MCF 10A (cell line): ENCODE measurements at regions not wholly inside any gene's neighbourhood (a gene's known extent, or its start where the extent isn't known, plus 50 kb on each side); places are given as distances from the start of the nearest gene placed in this dataset.
"Not testable (repeated sequence)": the region's sequence is repeated elsewhere in the genome, so short reads cannot be mapped to it uniquely, and the experiment has no call there.

Source experiments
- BruUV-seq: library from RNA; stranded (reverse); fragments of 400-500 nt; replicated peaks from 2 replicates; lab custom pipeline; 2021; lab: Mats Ljungman, UMichigan
- CTCF ChIA-PET: fragments of 300-600 bp; sonication (Branson Sonifier 250); formaldehyde crosslinking; extraction: SDS; loops from one replicate; lab custom pipeline; 2021; ENCODE audit warnings: antibody characterized with exemption, inconsistent platforms; lab: Yijun Ruan, JAX
- POLR2A ChIA-PET: fragments of 300-600, 350-650 bp; sonication (Branson Sonifier 250); formaldehyde crosslinking; extraction: SDS; loops from one replicate; lab custom pipeline; 2020; ENCODE audit warnings: antibody characterized with exemption, inconsistent platforms; lab: Yijun Ruan, JAX
- DNase-seq: peaks from one replicate; pipeline ENCODE4 v3.0.0-alpha.2; 2018; ENCODE audit not compliant: unreplicated experiment
- H3K27ac Mint-ChIP-seq: one replicate; pipeline ENCODE4 v1.8.0; 2022; ENCODE audit warnings: mild to moderate bottlenecking, low read depth, mixed read lengths; ENCODE audit not compliant: unreplicated experiment
- H3K27me3 Mint-ChIP-seq: one replicate; pipeline ENCODE4 v1.8.0; 2022; ENCODE audit warnings: mixed read lengths; ENCODE audit not compliant: insufficient read depth, unreplicated experiment
- H3K36me3 Mint-ChIP-seq: one replicate; pipeline ENCODE4 v1.8.0; 2022; ENCODE audit warnings: mild to moderate bottlenecking, moderate library complexity, mixed read lengths; ENCODE audit not compliant: insufficient read depth, unreplicated experiment
- H3K4me1 Mint-ChIP-seq: one replicate; pipeline ENCODE4 v1.8.0; 2022; ENCODE audit warnings: mixed read lengths; ENCODE audit not compliant: insufficient read depth, unreplicated experiment
- H3K4me3 Mint-ChIP-seq: one replicate; pipeline ENCODE4 v1.8.0; 2022; ENCODE audit warnings: mild to moderate bottlenecking, moderate library complexity, mixed read lengths; ENCODE audit not compliant: unreplicated experiment
- H3K9me3 Mint-ChIP-seq: one replicate; pipeline ENCODE4 v1.8.0; 2022; ENCODE audit warnings: mixed read lengths; ENCODE audit not compliant: unreplicated experiment
- CTCF ChIP-seq: fragments of 200-600 bp; IDR thresholded peaks from one replicate; pipeline ENCODE4 v1.8.0; 2022; ENCODE audit warnings: antibody characterized with exemption, mild to moderate bottlenecking; ENCODE audit not compliant: unreplicated experiment
- intact Hi-C: fragments of 100-400 bp; cut with micrococcal nuclease; formaldehyde crosslinking; loops from 2 replicates; pipeline ENCODE4 v1.14.1; 2022

DNA sequence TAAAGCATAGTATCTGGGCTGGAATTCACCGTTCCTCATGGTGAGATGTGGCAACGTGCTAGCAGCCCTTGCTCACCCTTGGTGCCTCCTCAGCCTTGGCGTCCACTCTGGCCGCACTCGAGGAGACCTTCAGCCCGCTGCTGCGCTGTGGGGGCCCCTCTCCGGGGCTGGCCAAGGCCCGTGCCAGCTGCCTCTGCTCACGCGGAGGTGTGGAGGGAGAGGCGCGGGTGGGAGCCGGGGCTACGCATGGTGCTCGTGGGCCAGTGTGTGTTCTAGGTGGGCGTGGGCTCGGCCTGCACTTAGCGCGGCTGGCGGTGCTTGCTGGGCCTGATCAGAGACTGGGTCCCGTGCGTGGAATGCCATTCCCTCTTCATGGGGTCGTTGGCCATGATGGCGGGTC, 424.2 kb downstream of the KCTD16 start:
- Mint-ChIP-seq H3K4me1 (no peaks in the 10 kb centered on the region), H3K4me3 (no peak overlapping the region), H3K27ac (no peak overlapping the region), H3K9me3 (peaks cover 14% of the 10 kb centered on the region), H3K27me3 (no peaks in the 10 kb centered on the region), H3K36me3 (no peaks in the 10 kb centered on the region)
- TF ChIP-seq CTCF: no peak
- ChIA-PET POLR2A (no interaction called here), CTCF (no interaction called here)
- intact Hi-C loops: no loop called here
- BruUV-seq: no TSS peak
- no peak for DNase-seq

DNA sequence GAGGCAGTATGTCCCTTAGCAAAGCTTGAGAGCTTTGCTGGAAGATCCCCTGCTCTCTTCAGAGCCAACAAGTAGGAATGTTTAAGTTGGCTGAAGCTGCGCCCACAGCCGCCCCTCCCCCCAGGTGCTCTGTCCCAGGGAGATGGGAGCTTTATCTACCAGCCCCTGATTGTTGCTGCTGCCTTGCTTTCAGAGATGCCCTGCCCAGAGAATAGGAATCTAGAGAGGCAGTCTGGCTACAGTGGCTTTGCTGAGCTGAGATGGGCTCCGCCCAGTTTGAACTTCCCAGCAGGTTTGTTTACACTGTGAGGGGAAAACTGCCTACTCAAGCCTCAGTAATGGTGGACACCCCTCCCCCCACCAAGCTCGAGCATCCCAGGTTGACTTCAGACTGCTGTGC, 423.6 kb downstream of the KCTD16 start:
- BruUV-seq, H3K4me3 Mint-ChIP-seq, H3K27me3 Mint-ChIP-seq, H3K4me1 Mint-ChIP-seq, DNase-seq, H3K27ac Mint-ChIP-seq, POLR2A ChIA-PET, CTCF ChIA-PET, intact Hi-C loops, H3K9me3 Mint-ChIP-seq, H3K36me3 Mint-ChIP-seq: not testable (repeated sequence)

GRCh38 chr5:144585681-144586080, 415.0 kb downstream of the KCTD16 start:
- intact Hi-C loops: no loop called here
- no TSS peak for BruUV-seq
- Mint-ChIP-seq H3K36me3 (no peaks in the 10 kb centered on the region), H3K9me3 (no peaks in the 10 kb centered on the region), H3K4me1 (peaks cover 10% of the 10 kb centered on the region), H3K27ac (no peak overlapping the region), H3K27me3 (no peaks in the 10 kb centered on the region), H3K4me3 (no peak overlapping the region)
- CTCF ChIA-PET: interaction anchor here (0.7 to 1.2 kb wide), 2 partner anchors 50 to 761 kb away, joined by 5 to 6 read pairs; no protein-coding TSS in a partner anchor
- no peak for DNase-seq
- no peak for TF ChIP-seq CTCF
- POLR2A ChIA-PET: interaction anchor here (0.7 kb wide), 1 partner anchor 18 kb away, joined by 3 read pairs; no protein-coding TSS in a partner anchor

- peaks cover 10% of the 10 kb centered on the region for H3K4me1 Mint-ChIP-seq
- no peak for TF ChIP-seq CTCF
- no peak for DNase-seq
- no TSS peak for BruUV-seq
- intact Hi-C loops: no loop called here
- no peaks in the 10 kb centered on the region for H3K27me3 Mint-ChIP-seq
- CTCF ChIA-PET: no interaction called here
- no peaks in the 10 kb centered on the region for H3K36me3 Mint-ChIP-seq
- no peak overlapping the region for H3K4me3 Mint-ChIP-seq
- POLR2A ChIA-PET: interaction anchor here (1.1 kb wide), 1 partner anchor 72 kb away, joined by 3 read pairs; no protein-coding TSS in a partner anchor
- H3K9me3 Mint-ChIP-seq: no peaks in the 10 kb centered on the region
- no peak overlapping the region for H3K27ac Mint-ChIP-seq
Measured at GRCh38 chr5:144583541-144584449, 413.1 kb downstream of the KCTD16 start.
